ENCODE measurements at regions not wholly inside any gene's neighbourhood (a gene's known extent, or its start where the extent isn't known, plus 50 kb on each side); places are given as distances from the start of the nearest gene placed in this dataset.

GRCh38 chr5:6264394-6264793 is 114.0 kb downstream of the MED10 start:
- TF ChIP-seq CTCF (IDR thresholded peaks at IDR 0.05) (no peak), POLR2AphosphoS5 (IDR thresholded peaks at IDR 0.05) (no peak), EP300 (IDR thresholded peaks at IDR 0.05) (no peak), POLR2A (IDR thresholded peaks at IDR 0.05; ENCODE audit: low read depth) (no peak)
